HepG2 (cell line): ENCODE measurements at regions not wholly inside any gene's neighbourhood (a gene's known extent, or its start where the extent isn't known, plus 50 kb on each side); places are given as distances from the start of the nearest gene placed in this dataset.

Experiments
- ATAC-seq: fragments of 200-7000 bp; cut with Tn5 transposase; 3 replicates; pipeline ENCODE4 v1.9.1; 2020; ENCODE audit warnings: mild to moderate bottlenecking, moderate library complexity
- BruUV-seq: library from RNA; stranded (reverse); fragments of 400-500 nt; replicated peaks from 2 replicates; lab custom pipeline; 2021; lab: Mats Ljungman, UMichigan
- CTCF ChIA-PET: fragments of 300-600 bp; formaldehyde crosslinking; extraction: SDS; loops from one replicate; lab custom pipeline; 2021; ENCODE audit warnings: low total read pairs, inconsistent platforms, low intra/inter-chr PET ratio; lab: Yijun Ruan, JAX
- POLR2A ChIA-PET: fragments of 350-600 bp; sonication (Branson Sonifier 250); formaldehyde crosslinking; loops from one replicate; lab custom pipeline; 2020; ENCODE audit warnings: antibody characterized with exemption, inconsistent platforms; lab: Yijun Ruan, JAX
- DNase-seq: peaks from one replicate; pipeline ENCODE4 v3.0.0-alpha.2; 2015; ENCODE audit warnings: low spot score
- FAIRE-seq: peaks from 3 replicates; lab custom pipeline; 2011; peaks lifted over from hg19 to GRCh38; lab: Jason Lieb, UNC
- H2AFZ ChIP-seq: one replicate; pipeline ENCODE4 v1.6.1; 2011; ENCODE audit warnings: low read length, inconsistent platforms
- H3K27ac ChIP-seq: fragments of 300-600 bp; 3 replicates; pipeline ENCODE4 v1.8.0; 2011; ENCODE audit warnings: mixed run types, mild to moderate bottlenecking, mixed read lengths, low read length, inconsistent platforms; ENCODE audit not compliant: insufficient read depth; ENCODE audit errors: extremely low read length
- H3K27me3 ChIP-seq, 2 experiments: fragments of 200-600 bp in 1 of 2; 2 replicates in 1 of 2; 3 replicates in 1 of 2; pipeline versions ENCODE4 v1.6.0 to v1.8.0; 2011; ENCODE audit warnings: low read length in 2 of 2, mild to moderate bottlenecking in 2 of 2, moderate library complexity in 2 of 2, inconsistent platforms in 1 of 2; ENCODE audit not compliant: insufficient read depth in 2 of 2, control insufficient read depth in 1 of 2
- H3K36me3 ChIP-seq, 2 experiments: fragments of 200-600 bp in 1 of 2; replicated peaks in 1 of 2; 2 replicates in 1 of 2; 3 replicates in 1 of 2; pipeline versions ENCODE4 v1.5.1 to v1.8.0; 2011; ENCODE audit warnings: low read length in 2 of 2, inconsistent platforms in 1 of 2; ENCODE audit not compliant: insufficient read depth in 2 of 2, control insufficient read depth in 1 of 2
- H3K4me1 ChIP-seq: 2 replicates; pipeline ENCODE4 v1.5.1; 2012; ENCODE audit warnings: low read length, inconsistent platforms; ENCODE audit not compliant: insufficient read depth
- H3K4me2 ChIP-seq: 2 replicates; pipeline ENCODE4 v1.6.0; 2011; ENCODE audit warnings: low read depth, low read length, inconsistent platforms
- H3K4me3 ChIP-seq, 3 experiments: fragments of 200-600 bp in 1 of 3; sonication (generic), shearing (Covaris generic) in 1 of 3; replicated peaks in 1 of 3; 2 replicates each; pipeline ENCODE4 v1.5.1; 2011 to 2016; ENCODE audit warnings: low read length in 3 of 3, inconsistent platforms in 2 of 3, low read depth in 2 of 3, mild to moderate bottlenecking in 2 of 3, control low read depth in 1 of 3, mixed read lengths in 1 of 3; ENCODE audit not compliant: insufficient read depth in 1 of 3
- H3K79me2 ChIP-seq: one replicate; pipeline ENCODE4 v1.6.1; 2011; ENCODE audit warnings: low read length, inconsistent platforms; ENCODE audit not compliant: insufficient read depth
- H3K9ac ChIP-seq: 2 replicates; pipeline ENCODE4 v1.6.0; 2011; ENCODE audit warnings: mild to moderate bottlenecking, low read depth, low read length, inconsistent platforms; ENCODE audit not compliant: insufficient read depth
- H3K9me3 ChIP-seq: 2 replicates; pipeline ENCODE4 v1.5.1; 2012; ENCODE audit warnings: mild to moderate bottlenecking, low read length
- H4K20me1 ChIP-seq: 2 replicates; pipeline ENCODE4 v1.6.0; 2011; ENCODE audit warnings: inconsistent platforms, mild to moderate bottlenecking, low read length, moderate library complexity; ENCODE audit not compliant: insufficient read depth
- CREB1 ChIP-seq, 2 experiments: fragments of 450-650 bp in 1 of 2; IDR thresholded peaks; 2 replicates each; pipeline ENCODE4 v1.6.1; 2016 to 2017; ENCODE audit warnings: control low read depth in 1 of 2, mild to moderate bottlenecking in 1 of 2, missing compliant biosample characterization in 1 of 2, missing genetic modification characterization in 1 of 2
- PAF1 ChIP-seq: IDR thresholded peaks from 2 replicates; pipeline ENCODE4 v1.6.1; 2016; ENCODE audit warnings: missing genetic modification reagents, missing compliant biosample characterization
- PRDM15 ChIP-seq: sonication (generic); formaldehyde crosslinking; IDR thresholded peaks from 2 replicates; pipeline ENCODE4 v1.4.0; 2020; ENCODE audit warnings: missing genetic modification reagents
- TERF1 ChIP-seq: sonication (generic); formaldehyde crosslinking; IDR thresholded peaks from 2 replicates; pipeline ENCODE4 v1.8.0; 2022; ENCODE audit warnings: mild to moderate bottlenecking, missing genetic modification reagents, moderate library complexity
- ZNF17 ChIP-seq: sonication (generic); formaldehyde crosslinking; IDR thresholded peaks from 2 replicates; pipeline ENCODE4 v1.5.0; 2020; ENCODE audit warnings: mild to moderate bottlenecking, missing genetic modification reagents
- ZNF235 ChIP-seq: sonication (generic); formaldehyde crosslinking; IDR thresholded peaks from 2 replicates; pipeline ENCODE4 v1.8.1; 2023; ENCODE audit warnings: mild to moderate bottlenecking, missing genetic modification reagents, borderline replicate concordance
- WGBS: methylation state at CpG from one replicate; pipeline ENCODE4 v1.1.6; 2017; ENCODE audit warnings: low lambda C conversion rate; 5-methylcytosine and 5-hydroxymethylcytosine counted together
- in situ Hi-C: cut with HindIII; loops from 2 replicates; pipeline ENCODE4 v1.10.0; 2017; ENCODE audit warnings: low pct_unique_long_range_greater_than_20kb; ENCODE audit not compliant: extremely low pct_ligation_motif_present
- intact Hi-C: fragments of 100-400 bp; cut with micrococcal nuclease; formaldehyde crosslinking; loops from one replicate; pipeline ENCODE4 v1.10.0; 2022; ENCODE audit not compliant: unreplicated experiment
- TF ChIP-seq, protein P1 (sequence below): sonication (generic); formaldehyde crosslinking; IDR thresholded peaks from 2 replicates; pipeline ENCODE4 v1.4.0; 2020; ENCODE audit warnings: missing genetic modification reagents
- TF ChIP-seq, protein P2 (sequence below): sonication (generic); formaldehyde crosslinking; IDR thresholded peaks from 2 replicates; pipeline ENCODE4 v1.4.0; 2020; ENCODE audit warnings: missing genetic modification reagents
- TF ChIP-seq, protein P3 (sequence below): sonication (generic); formaldehyde crosslinking; IDR thresholded peaks from 2 replicates; pipeline ENCODE4 v1.5.0; 2020; ENCODE audit warnings: mild to moderate bottlenecking, missing genetic modification reagents
- TF ChIP-seq, protein P4 (sequence below): IDR thresholded peaks from 2 replicates; pipeline ENCODE4 v1.6.1; 2018; ENCODE audit warnings: missing genetic modification reagents, mild to moderate bottlenecking, missing compliant biosample characterization

- TF ChIP-seq, protein P1, sequence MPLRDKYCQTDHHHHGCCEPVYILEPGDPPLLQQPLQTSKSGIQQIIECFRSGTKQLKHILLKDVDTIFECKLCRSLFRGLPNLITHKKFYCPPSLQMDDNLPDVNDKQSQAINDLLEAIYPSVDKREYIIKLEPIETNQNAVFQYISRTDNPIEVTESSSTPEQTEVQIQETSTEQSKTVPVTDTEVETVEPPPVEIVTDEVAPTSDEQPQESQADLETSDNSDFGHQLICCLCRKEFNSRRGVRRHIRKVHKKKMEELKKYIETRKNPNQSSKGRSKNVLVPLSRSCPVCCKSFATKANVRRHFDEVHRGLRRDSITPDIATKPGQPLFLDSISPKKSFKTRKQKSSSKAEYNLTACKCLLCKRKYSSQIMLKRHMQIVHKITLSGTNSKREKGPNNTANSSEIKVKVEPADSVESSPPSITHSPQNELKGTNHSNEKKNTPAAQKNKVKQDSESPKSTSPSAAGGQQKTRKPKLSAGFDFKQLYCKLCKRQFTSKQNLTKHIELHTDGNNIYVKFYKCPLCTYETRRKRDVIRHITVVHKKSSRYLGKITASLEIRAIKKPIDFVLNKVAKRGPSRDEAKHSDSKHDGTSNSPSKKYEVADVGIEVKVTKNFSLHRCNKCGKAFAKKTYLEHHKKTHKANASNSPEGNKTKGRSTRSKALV (CRISPR knock-in tag), result no peak
- TF ChIP-seq, protein P2, sequence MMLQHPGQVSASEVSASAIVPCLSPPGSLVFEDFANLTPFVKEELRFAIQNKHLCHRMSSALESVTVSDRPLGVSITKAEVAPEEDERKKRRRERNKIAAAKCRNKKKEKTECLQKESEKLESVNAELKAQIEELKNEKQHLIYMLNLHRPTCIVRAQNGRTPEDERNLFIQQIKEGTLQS (CRISPR knock-in tag), result no peak
- TF ChIP-seq TERF1 (CRISPR knock-in tag) (no peak), CREB1 (IDR thresholded peaks at IDR 0.05) (no peak), CREB1 (CRISPR knock-in tag; IDR thresholded peaks at IDR 0.05) (no peak)
Observed at GRCh38 chr21:38995731-38996130, 187.5 kb downstream of the PSMG1 start (continued).

- POLR2A ChIA-PET, result no interaction called here
- no peak overlapping the region for H2AFZ ChIP-seq
- no peak overlapping the region for H3K4me2 ChIP-seq
- in situ Hi-C loops, result no loop called here
- no peak overlapping the region for H3K4me3 ChIP-seq
- FAIRE-seq (no peak), DNase-seq (no peak), ATAC-seq (no peak)
- CTCF ChIA-PET, result no interaction called here
- no peak for TF ChIP-seq PRDM15 (CRISPR knock-in tag)
- no peak for TF ChIP-seq ZNF17 (CRISPR knock-in tag)
- TF ChIP-seq PAF1 (CRISPR knock-in tag), result no peak
- TF ChIP-seq, protein P3, sequence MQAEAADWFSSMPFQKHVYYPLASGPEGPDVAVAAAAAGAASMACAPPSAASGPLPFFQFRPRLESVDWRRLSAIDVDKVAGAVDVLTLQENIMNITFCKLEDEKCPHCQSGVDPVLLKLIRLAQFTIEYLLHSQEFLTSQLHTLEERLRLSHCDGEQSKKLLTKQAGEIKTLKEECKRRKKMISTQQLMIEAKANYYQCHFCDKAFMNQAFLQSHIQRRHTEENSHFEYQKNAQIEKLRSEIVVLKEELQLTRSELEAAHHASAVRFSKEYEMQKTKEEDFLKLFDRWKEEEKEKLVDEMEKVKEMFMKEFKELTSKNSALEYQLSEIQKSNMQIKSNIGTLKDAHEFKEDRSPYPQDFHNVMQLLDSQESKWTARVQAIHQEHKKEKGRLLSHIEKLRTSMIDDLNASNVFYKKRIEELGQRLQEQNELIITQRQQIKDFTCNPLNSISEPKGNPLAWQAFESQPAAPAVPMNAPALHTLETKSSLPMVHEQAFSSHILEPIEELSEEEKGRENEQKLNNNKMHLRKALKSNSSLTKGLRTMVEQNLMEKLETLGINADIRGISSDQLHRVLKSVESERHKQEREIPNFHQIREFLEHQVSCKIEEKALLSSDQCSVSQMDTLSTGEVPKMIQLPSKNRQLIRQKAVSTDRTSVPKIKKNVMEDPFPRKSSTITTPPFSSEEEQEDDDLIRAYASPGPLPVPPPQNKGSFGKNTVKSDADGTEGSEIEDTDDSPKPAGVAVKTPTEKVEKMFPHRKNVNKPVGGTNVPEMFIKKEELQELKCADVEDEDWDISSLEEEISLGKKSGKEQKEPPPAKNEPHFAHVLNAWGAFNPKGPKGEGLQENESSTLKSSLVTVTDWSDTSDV (CRISPR knock-in tag), result no peak
- TF ChIP-seq ZNF235 (CRISPR knock-in tag), result no peak
- TF ChIP-seq, protein P4, sequence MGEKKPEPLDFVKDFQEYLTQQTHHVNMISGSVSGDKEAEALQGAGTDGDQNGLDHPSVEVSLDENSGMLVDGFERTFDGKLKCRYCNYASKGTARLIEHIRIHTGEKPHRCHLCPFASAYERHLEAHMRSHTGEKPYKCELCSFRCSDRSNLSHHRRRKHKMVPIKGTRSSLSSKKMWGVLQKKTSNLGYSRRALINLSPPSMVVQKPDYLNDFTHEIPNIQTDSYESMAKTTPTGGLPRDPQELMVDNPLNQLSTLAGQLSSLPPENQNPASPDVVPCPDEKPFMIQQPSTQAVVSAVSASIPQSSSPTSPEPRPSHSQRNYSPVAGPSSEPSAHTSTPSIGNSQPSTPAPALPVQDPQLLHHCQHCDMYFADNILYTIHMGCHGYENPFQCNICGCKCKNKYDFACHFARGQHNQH (CRISPR knock-in tag), result no peak
- BruUV-seq, result no TSS peak
- H3K79me2 ChIP-seq, result no peaks in the 10 kb centered on the region
- no peaks in the 10 kb centered on the region for H3K9me3 ChIP-seq
- H3K4me1 ChIP-seq, result peaks cover 69% of the 10 kb centered on the region
- no peaks in the 10 kb centered on the region for H3K36me3 ChIP-seq
- H4K20me1 ChIP-seq, result no peaks in the 10 kb centered on the region
- WGBS, result 81% methylated on average over 11 of the region's 13 CpGs
- H3K9ac ChIP-seq, result no peak overlapping the region
- H3K27ac ChIP-seq, result no peak overlapping the region
- H3K27me3 ChIP-seq, result no peaks in the 10 kb centered on the region
- intact Hi-C loops, result no loop called here
Observed at GRCh38 chr21:38995071-38995669, 188.1 kb downstream of the PSMG1 start.
